Body of pancreas (tissue), 4 donors: ENCODE measurements at regions not wholly inside any gene's neighbourhood (a gene's known extent, or its start where the extent isn't known, plus 50 kb on each side); places are given as distances from the start of the nearest gene placed in this dataset.

Experiments
- CTCF ChIP-seq, 7 experiments: fragments of 450-650 bp in 4 of 7; fragments of 200-600 bp in 3 of 7; sonication (generic) in 3 of 7; IDR thresholded peaks; one replicate each; pipeline ENCODE4 v1.5.1; 2016 to 2019; ENCODE audit warnings: antibody characterized with exemption in 7 of 7
- POLR2A ChIP-seq, 3 donors: fragments of 450-650 bp; IDR thresholded peaks; one replicate each; pipeline ENCODE4 v1.6.1; 2016; ENCODE audit warnings: antibody characterized with exemption in 3 of 3, mild to moderate bottlenecking in 2 of 3

- no peak for TF ChIP-seq CTCF (IDR thresholded peaks at IDR 0.05)
- TF ChIP-seq POLR2A (IDR thresholded peaks at IDR 0.05), result no peak
Observed at GRCh38 chr18:39945076-39945475, 2010.0 kb upstream of the PIK3C3 start.
